OCI-LY1 (cell line): ENCODE measurements at regions not wholly inside any gene's neighbourhood (a gene's known extent, or its start where the extent isn't known, plus 50 kb on each side); places are given as distances from the start of the nearest gene placed in this dataset.

Experiments used
- H2AFZ ChIP-seq: fragments of 200-600 bp; sonication (generic), shearing (Covaris generic); 2 replicates; pipeline ENCODE4 v1.6.0; 2014; ENCODE audit warnings: antibody characterized with exemption, mild to moderate bottlenecking, low read length
- H3F3A ChIP-seq: fragments of 200-600 bp; sonication (generic), shearing (Covaris generic); 2 replicates; pipeline ENCODE4 v1.6.0; 2014; ENCODE audit warnings: mild to moderate bottlenecking, antibody characterized with exemption, low read length, moderate library complexity; ENCODE audit not compliant: insufficient read depth
- H3K27ac ChIP-seq: fragments of 200-600 bp; sonication (generic); 2 replicates; pipeline ENCODE4 v1.5.1; 2014; ENCODE audit warnings: low read length, mixed run types, mild to moderate bottlenecking, low read depth; ENCODE audit not compliant: poor library complexity, severe bottlenecking
- H3K27me3 ChIP-seq: fragments of 200-600 bp; sonication (generic); 2 replicates; pipeline ENCODE4 v1.6.0; 2014; ENCODE audit warnings: antibody characterized with exemption, mild to moderate bottlenecking, low read length, moderate library complexity; ENCODE audit not compliant: insufficient read depth
- H3K36me3 ChIP-seq: fragments of 200-600 bp; sonication (generic); 2 replicates; pipeline ENCODE4 v1.6.1; 2014; ENCODE audit warnings: mild to moderate bottlenecking, antibody characterized with exemption, low read length, moderate library complexity, mixed read lengths; ENCODE audit not compliant: insufficient read depth
- H3K4me1 ChIP-seq: fragments of 200-600 bp; sonication (generic); 2 replicates; pipeline ENCODE4 v1.5.1; 2014; ENCODE audit warnings: mild to moderate bottlenecking, low read length, moderate library complexity; ENCODE audit not compliant: insufficient read depth, severe bottlenecking
- H3K4me2 ChIP-seq: fragments of 200-600 bp; sonication (generic), shearing (Covaris generic); 2 replicates; pipeline ENCODE4 v1.6.1; 2014; ENCODE audit warnings: low read length
- H3K4me3 ChIP-seq: fragments of 200-600 bp; sonication (generic); 2 replicates; pipeline ENCODE4 v1.5.1; 2014; ENCODE audit warnings: low read length, low read depth, mild to moderate bottlenecking, mixed read lengths; ENCODE audit not compliant: poor library complexity, severe bottlenecking
- H3K79me2 ChIP-seq: fragments of 200-600 bp; shearing (Covaris generic); 2 replicates; pipeline ENCODE4 v1.6.1; 2016; ENCODE audit warnings: mixed run types, low read length, mixed read lengths; ENCODE audit not compliant: insufficient read depth
- H3K9ac ChIP-seq: fragments of 200-600 bp; sonication (generic), shearing (Covaris generic); 2 replicates; pipeline ENCODE4 v1.6.1; 2014; ENCODE audit warnings: mild to moderate bottlenecking, low read length, mixed read lengths
- H3K9me2 ChIP-seq: fragments of 200-600 bp; sonication (generic), shearing (Covaris generic); 2 replicates; pipeline ENCODE4 v1.6.1; 2014; ENCODE audit warnings: low read depth, mild to moderate bottlenecking, low read length, mixed read lengths
- H3K9me3 ChIP-seq: fragments of 200-600 bp; shearing (Covaris generic); 2 replicates; pipeline ENCODE4 v1.6.1; 2014; ENCODE audit warnings: low read length, mixed read lengths
- H4K20me1 ChIP-seq: fragments of 200-600 bp; sonication (generic), shearing (Covaris generic); 2 replicates; pipeline ENCODE4 v1.6.0; 2016; ENCODE audit warnings: mild to moderate bottlenecking, low read length; ENCODE audit not compliant: insufficient read depth
- EZH2 ChIP-seq: fragments of 200-600 bp; sonication (generic), shearing (Covaris generic); IDR thresholded peaks from 2 replicates; pipeline ENCODE4 v1.8.0; 2017; ENCODE audit warnings: borderline replicate concordance, mixed run types, mild to moderate bottlenecking, antibody characterized with exemption, low read length, moderate library complexity, mixed read lengths
- TF ChIP-seq, protein P1 (sequence below): fragments of 200-600 bp; sonication (generic), shearing (Covaris generic); IDR thresholded peaks from 2 replicates; pipeline ENCODE4 v1.5.1; 2017; ENCODE audit warnings: mild to moderate bottlenecking, antibody characterized with exemption, low read length, moderate library complexity, mixed read lengths

DNA sequence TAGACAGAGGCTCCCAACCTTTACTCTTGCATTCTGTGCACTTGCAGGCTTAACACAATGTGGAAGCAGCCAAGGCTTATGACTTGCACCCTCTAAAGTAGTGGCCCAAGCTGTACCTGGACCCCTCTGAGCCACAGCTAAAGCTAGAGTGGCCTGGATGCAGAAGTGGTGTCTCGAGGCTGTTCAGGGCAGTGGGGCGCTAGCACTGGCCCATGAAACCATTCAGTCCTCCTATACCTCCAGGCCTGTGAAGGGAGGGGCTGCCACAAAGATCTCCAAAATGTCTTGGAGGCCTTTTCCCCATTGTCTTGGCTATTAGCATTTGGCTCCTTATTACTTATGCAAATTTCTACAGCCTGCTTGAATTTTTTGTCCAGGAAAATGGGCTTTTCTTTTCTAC lies 207.7 kb downstream of the OSR1 start:
- Histone ChIP-seq H2AFZ (no peak overlapping the region), H3K79me2 (no peaks in the 10 kb centered on the region), H3K9me3 (no peaks in the 10 kb centered on the region), H3F3A (no peaks in the 10 kb centered on the region), H3K27ac (no peak overlapping the region), H4K20me1 (no peaks in the 10 kb centered on the region), H3K4me2 (no peak overlapping the region), H3K9me2 (no peaks in the 10 kb centered on the region), H3K27me3 (no peaks in the 10 kb centered on the region), H3K36me3 (no peaks in the 10 kb centered on the region), H3K4me1 (no peaks in the 10 kb centered on the region), H3K4me3 (no peak overlapping the region), H3K9ac (no peak overlapping the region)
- no peak for TF ChIP-seq EZH2
- TF ChIP-seq, protein P1, sequence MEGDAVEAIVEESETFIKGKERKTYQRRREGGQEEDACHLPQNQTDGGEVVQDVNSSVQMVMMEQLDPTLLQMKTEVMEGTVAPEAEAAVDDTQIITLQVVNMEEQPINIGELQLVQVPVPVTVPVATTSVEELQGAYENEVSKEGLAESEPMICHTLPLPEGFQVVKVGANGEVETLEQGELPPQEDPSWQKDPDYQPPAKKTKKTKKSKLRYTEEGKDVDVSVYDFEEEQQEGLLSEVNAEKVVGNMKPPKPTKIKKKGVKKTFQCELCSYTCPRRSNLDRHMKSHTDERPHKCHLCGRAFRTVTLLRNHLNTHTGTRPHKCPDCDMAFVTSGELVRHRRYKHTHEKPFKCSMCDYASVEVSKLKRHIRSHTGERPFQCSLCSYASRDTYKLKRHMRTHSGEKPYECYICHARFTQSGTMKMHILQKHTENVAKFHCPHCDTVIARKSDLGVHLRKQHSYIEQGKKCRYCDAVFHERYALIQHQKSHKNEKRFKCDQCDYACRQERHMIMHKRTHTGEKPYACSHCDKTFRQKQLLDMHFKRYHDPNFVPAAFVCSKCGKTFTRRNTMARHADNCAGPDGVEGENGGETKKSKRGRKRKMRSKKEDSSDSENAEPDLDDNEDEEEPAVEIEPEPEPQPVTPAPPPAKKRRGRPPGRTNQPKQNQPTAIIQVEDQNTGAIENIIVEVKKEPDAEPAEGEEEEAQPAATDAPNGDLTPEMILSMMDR: no peak

GRCh38 chr2:19146867-19147266 lies 211.6 kb downstream of the OSR1 start:
- Histone ChIP-seq H3K9me3 (no peaks in the 10 kb centered on the region), H3K9me2 (no peaks in the 10 kb centered on the region), H3K27me3 (no peaks in the 10 kb centered on the region), H3F3A (no peaks in the 10 kb centered on the region), H2AFZ (no peak overlapping the region), H3K4me3 (no peak overlapping the region), H3K27ac (no peak overlapping the region), H3K4me1 (no peaks in the 10 kb centered on the region), H3K79me2 (no peaks in the 10 kb centered on the region), H3K4me2 (no peak overlapping the region), H3K9ac (no peak overlapping the region), H3K36me3 (no peaks in the 10 kb centered on the region), H4K20me1 (no peaks in the 10 kb centered on the region)
- TF ChIP-seq EZH2: no peak
- TF ChIP-seq, protein P1: no peak

DNA sequence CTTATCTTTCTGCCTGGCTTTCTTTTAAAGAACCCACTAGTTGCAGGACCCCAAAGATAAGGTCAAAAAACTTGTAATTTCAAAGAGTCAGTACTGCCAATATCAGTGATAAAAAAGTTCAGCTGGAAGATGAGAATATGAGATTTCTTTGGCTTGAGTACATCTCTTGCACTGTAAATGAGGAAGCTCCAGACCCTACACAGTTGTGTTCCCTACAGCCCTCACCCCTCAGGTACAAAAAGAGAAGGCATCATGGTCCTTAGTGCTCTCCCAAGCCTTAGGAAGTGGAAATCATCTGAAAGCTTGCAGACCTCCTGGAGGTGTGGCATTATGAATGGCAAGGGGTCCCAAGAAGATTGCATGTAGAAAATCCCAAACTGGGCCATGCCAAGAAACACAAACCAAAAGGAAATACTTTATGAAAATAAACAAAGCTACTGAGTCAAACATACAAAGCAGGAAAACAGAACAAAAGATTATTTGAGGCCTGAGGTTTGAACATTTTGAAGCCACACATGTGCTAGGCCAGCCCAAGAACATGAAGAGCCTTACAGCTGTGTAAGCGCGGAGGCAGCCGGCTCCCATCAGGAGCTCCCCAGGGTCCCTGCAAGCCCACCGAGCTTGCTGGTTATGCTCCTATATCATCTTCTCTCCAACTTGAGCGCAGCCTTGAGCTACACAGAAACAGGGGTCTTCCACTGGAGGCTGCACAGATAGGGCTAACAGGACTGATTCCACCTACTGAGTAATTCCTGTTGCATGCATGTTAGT lies 217.0 kb downstream of the OSR1 start:
- Histone ChIP-seq H3K4me2 (no peak overlapping the region), H3K4me3 (no peak overlapping the region), H3K9me2 (no peaks in the 10 kb centered on the region), H2AFZ (no peak overlapping the region), H3K9me3 (no peaks in the 10 kb centered on the region), H3K4me1 (no peaks in the 10 kb centered on the region), H4K20me1 (no peaks in the 10 kb centered on the region), H3K27ac (no peak overlapping the region), H3F3A (no peaks in the 10 kb centered on the region), H3K27me3 (no peaks in the 10 kb centered on the region), H3K36me3 (no peaks in the 10 kb centered on the region), H3K9ac (no peak overlapping the region), H3K79me2 (no peaks in the 10 kb centered on the region)
- TF ChIP-seq, protein P1: no peak
- TF ChIP-seq EZH2: no peak
